Body of pancreas (tissue), 4 donors: ENCODE measurements at regions not wholly inside any gene's neighbourhood (a gene's known extent, or its start where the extent isn't known, plus 50 kb on each side); places are given as distances from the start of the nearest gene placed in this dataset.

Experiments
- POLR2A ChIP-seq, 3 donors: fragments of 450-650 bp; IDR thresholded peaks; one replicate each; pipeline ENCODE4 v1.6.1; 2016; ENCODE audit warnings: antibody characterized with exemption in 3 of 3, mild to moderate bottlenecking in 2 of 3
- TF ChIP-seq, protein P1 (sequence below), 7 experiments: fragments of 450-650 bp in 4 of 7; fragments of 200-600 bp in 3 of 7; sonication (generic) in 3 of 7; IDR thresholded peaks; one replicate each; pipeline ENCODE4 v1.5.1; 2016 to 2019; ENCODE audit warnings: antibody characterized with exemption in 7 of 7

DNA sequence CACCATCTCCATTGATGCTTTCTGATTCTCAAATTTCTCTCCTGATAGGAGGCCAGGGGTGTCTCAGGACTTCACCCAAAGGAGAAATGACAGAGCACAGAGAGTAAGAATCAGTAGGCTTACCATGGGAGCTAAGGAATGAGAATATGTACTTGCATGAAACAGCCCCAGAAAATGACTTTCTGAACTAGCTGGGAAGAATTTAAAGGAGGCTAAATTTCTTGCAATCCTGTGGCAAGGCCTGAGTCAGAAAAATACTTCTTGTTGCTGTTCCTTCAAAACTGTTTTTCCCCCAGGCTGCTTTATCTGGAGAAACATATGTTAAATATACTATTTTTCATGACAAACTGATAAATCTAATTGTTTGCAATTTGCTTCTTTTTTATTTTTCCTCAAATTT, 53.4 kb upstream of the FBXL7 start:
- TF ChIP-seq, protein P1, sequence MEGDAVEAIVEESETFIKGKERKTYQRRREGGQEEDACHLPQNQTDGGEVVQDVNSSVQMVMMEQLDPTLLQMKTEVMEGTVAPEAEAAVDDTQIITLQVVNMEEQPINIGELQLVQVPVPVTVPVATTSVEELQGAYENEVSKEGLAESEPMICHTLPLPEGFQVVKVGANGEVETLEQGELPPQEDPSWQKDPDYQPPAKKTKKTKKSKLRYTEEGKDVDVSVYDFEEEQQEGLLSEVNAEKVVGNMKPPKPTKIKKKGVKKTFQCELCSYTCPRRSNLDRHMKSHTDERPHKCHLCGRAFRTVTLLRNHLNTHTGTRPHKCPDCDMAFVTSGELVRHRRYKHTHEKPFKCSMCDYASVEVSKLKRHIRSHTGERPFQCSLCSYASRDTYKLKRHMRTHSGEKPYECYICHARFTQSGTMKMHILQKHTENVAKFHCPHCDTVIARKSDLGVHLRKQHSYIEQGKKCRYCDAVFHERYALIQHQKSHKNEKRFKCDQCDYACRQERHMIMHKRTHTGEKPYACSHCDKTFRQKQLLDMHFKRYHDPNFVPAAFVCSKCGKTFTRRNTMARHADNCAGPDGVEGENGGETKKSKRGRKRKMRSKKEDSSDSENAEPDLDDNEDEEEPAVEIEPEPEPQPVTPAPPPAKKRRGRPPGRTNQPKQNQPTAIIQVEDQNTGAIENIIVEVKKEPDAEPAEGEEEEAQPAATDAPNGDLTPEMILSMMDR (IDR thresholded peaks at IDR 0.05), result no peak
- no peak for TF ChIP-seq POLR2A (IDR thresholded peaks at IDR 0.05)
